ENCODE measurements at regions not wholly inside any gene's neighbourhood (a gene's known extent, or its start where the extent isn't known, plus 50 kb on each side); places are given as distances from the start of the nearest gene placed in this dataset.

DNA sequence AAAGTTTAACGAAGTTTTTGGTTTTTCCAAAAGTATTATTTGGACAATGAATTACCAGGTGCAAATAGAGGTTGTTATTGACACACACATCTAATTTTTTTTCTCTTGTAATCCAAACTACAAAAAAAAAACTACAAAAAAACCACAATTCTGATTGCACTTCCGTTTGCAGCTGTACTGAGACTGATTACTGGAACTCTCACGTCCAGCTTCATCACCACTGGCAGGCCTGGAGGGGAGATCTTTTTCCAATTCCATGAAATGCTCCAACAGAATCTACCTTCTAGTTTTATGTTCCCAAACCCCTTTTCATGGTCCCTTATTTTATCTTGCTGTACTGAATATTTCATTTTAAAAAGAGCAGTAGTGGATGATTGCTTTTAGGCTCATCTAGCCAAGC is 1118.3 kb downstream of the C4orf33 start:
- TF ChIP-seq CTCF (IDR thresholded peaks at IDR 0.05) = no peak
- no peak for TF ChIP-seq ZFX (IDR thresholded peaks at IDR 0.05; ENCODE audit: borderline replicate concordance)
